Tibial artery (tissue), 4 donors: ENCODE measurements at regions not wholly inside any gene's neighbourhood (a gene's known extent, or its start where the extent isn't known, plus 50 kb on each side); places are given as distances from the start of the nearest gene placed in this dataset.

ENCODE experiments used
- DNase-seq, 2 donors: peaks; one replicate each; pipeline ENCODE4 v3.0.0-alpha.2; 2019
- H3K27ac ChIP-seq, 2 donors: fragments of 200-600 bp; sonication (generic) in 1 of 2; 1 replicate in 1 of 2; 2 replicates in 1 of 2; pipeline ENCODE4 v1.5.1; 2018 to 2019; ENCODE audit warnings: mild to moderate bottlenecking in 1 of 2
- H3K27me3 ChIP-seq, 2 donors: fragments of 200-600 bp; sonication (generic) in 1 of 2; one replicate each; pipeline versions ENCODE4 v1.5.1 to v1.6.0; 2016 to 2019
- H3K36me3 ChIP-seq, 3 donors: fragments of 200-600 bp; sonication (generic) in 2 of 3; one replicate each; pipeline ENCODE4 v1.5.1; 2016 to 2019; ENCODE audit warnings: mild to moderate bottlenecking in 2 of 3
- H3K4me1 ChIP-seq, 4 donors: fragments of 200-600 bp; sonication (generic) in 2 of 4; 1 replicate in 3 of 4; 2 replicates in 1 of 4; pipeline ENCODE4 v1.5.1; 2016 to 2019
- H3K4me3 ChIP-seq, 2 donors: fragments of 200-600 bp; sonication (generic) in 1 of 2; 1 replicate in 1 of 2; 2 replicates in 1 of 2; pipeline ENCODE4 v1.5.1; 2018 to 2019; ENCODE audit warnings: mild to moderate bottlenecking in 2 of 2
- H3K9me3 ChIP-seq, 3 donors: fragments of 200-600 bp; sonication (generic) in 1 of 3; one replicate each; pipeline ENCODE4 v1.5.1; 2016 to 2019
- CTCF ChIP-seq, 2 experiments: fragments of 200-600 bp in 1 of 2; fragments of 450-650 bp in 1 of 2; IDR thresholded peaks; one replicate each; pipeline ENCODE4 v1.5.1; 2017 to 2019; ENCODE audit warnings: antibody characterized with exemption in 2 of 2, mild to moderate bottlenecking in 1 of 2, moderate library complexity in 1 of 2
- intact Hi-C: fragments of 100-400 bp; cut with DNase I; formaldehyde crosslinking; loops from one replicate; pipeline ENCODE4 v1.15.0; 2023; ENCODE audit warnings: low total_unique reads

GRCh38 chr13:31878052-31878451, 138.7 kb downstream of the RXFP2 start:
- intact Hi-C loops = no loop called here
- Histone ChIP-seq H3K27me3 (no peaks in the 10 kb centered on the region), H3K4me3 (no peak overlapping the region), H3K4me1 (peaks cover 0 to 73% (median 10%) of the 10 kb centered on the region in 4 donors), H3K9me3 (no peaks in the 10 kb centered on the region), H3K27ac (no peak overlapping the region), H3K36me3 (no peaks in the 10 kb centered on the region)
- TF ChIP-seq CTCF (IDR thresholded peaks at IDR 0.05) = no peak
- no peak for DNase-seq

GRCh38 chr13:31878495-31878894, 139.2 kb downstream of the RXFP2 start:
- no peak for DNase-seq
- Histone ChIP-seq H3K9me3 (no peaks in the 10 kb centered on the region), H3K27ac (no peak overlapping the region), H3K4me1 (peaks cover 0 to 74% (median 10%) of the 10 kb centered on the region in 4 donors), H3K27me3 (no peaks in the 10 kb centered on the region), H3K4me3 (no peak overlapping the region), H3K36me3 (no peaks in the 10 kb centered on the region)
- TF ChIP-seq CTCF (IDR thresholded peaks at IDR 0.05) = no peak
- intact Hi-C loops = no loop called here

- Histone ChIP-seq H3K27ac (no peak overlapping the region), H3K4me3 (no peak overlapping the region), H3K27me3 (no peaks in the 10 kb centered on the region), H3K9me3 (no peaks in the 10 kb centered on the region), H3K4me1 (peaks cover 0 to 74% (median 12%) of the 10 kb centered on the region in 4 donors), H3K36me3 (no peaks in the 10 kb centered on the region)
- intact Hi-C loops = no loop called here
- DNase-seq = no peak
- TF ChIP-seq CTCF (IDR thresholded peaks at IDR 0.05) = no peak
These were observed 139.6 kb downstream of the RXFP2 start for GRCh38 chr13:31878955-31879354.

- no peak for DNase-seq
- Histone ChIP-seq H3K4me1 (peaks cover 0 to 74% (median 19%) of the 10 kb centered on the region in 4 donors), H3K36me3 (no peaks in the 10 kb centered on the region), H3K9me3 (no peaks in the 10 kb centered on the region), H3K27ac (peak overlapping the region; percentile 67 to 73), H3K27me3 (no peaks in the 10 kb centered on the region), H3K4me3 (no peak overlapping the region)
- TF ChIP-seq CTCF (IDR thresholded peaks at IDR 0.05) = no peak
- intact Hi-C loops = no loop called here
These were observed 141.6 kb downstream of the RXFP2 start for GRCh38 chr13:31880851-31881494.

- Histone ChIP-seq H3K9me3 (no peaks in the 10 kb centered on the region), H3K27ac (peak overlapping the region; percentile 67 to 73), H3K4me3 (no peak overlapping the region), H3K4me1 (peaks cover 0 to 74% (median 24%) of the 10 kb centered on the region in 4 donors), H3K27me3 (no peaks in the 10 kb centered on the region), H3K36me3 (no peaks in the 10 kb centered on the region)
- TF ChIP-seq CTCF (IDR thresholded peaks at IDR 0.05) = no peak
- no peak for DNase-seq
- intact Hi-C loops = no loop called here
These were observed 142.2 kb downstream of the RXFP2 start for GRCh38 chr13:31881495-31881882.
